ENCODE measurements at regions not wholly inside any gene's neighbourhood (a gene's known extent, or its start where the extent isn't known, plus 50 kb on each side); places are given as distances from the start of the nearest gene placed in this dataset.

GRCh38 chr13:84332346-84332745 lies 450.1 kb upstream of the SLITRK1 start:
- no peak for ATAC-seq (ENCODE audit: insufficient number of reproducible peaks, low FRiP score, low read depth)
- TF ChIP-seq CTCF (IDR thresholded peaks at IDR 0.05), result no peak
- no peaks in the 10 kb centered on the region for H3K27me3 ChIP-seq (replicated peaks; ENCODE audit: insufficient read depth)
- H3K27ac ChIP-seq, result no peak overlapping the region
- H3K4me1 ChIP-seq (ENCODE audit: control insufficient read depth in 1 of 2, low read depth in 2 of 2), result no peaks in the 10 kb centered on the region
- no peaks in the 10 kb centered on the region for H3K36me3 ChIP-seq
- H3K4me3 ChIP-seq, result no peak overlapping the region
- no peaks in the 10 kb centered on the region for H3K9me3 ChIP-seq
- no peak for DNase-seq (ENCODE audit: low spot score)

- Histone ChIP-seq H3K4me3 (no peak overlapping the region), H3K27me3 (replicated peaks; ENCODE audit: insufficient read depth) (no peaks in the 10 kb centered on the region)
Observed at GRCh38 chr13:84315527-84315926, 433.3 kb upstream of the SLITRK1 start.

GRCh38 chr13:84303035-84303434 lies 420.8 kb upstream of the SLITRK1 start:
- no peak for DNase-seq (ENCODE audit: low spot score)
- Histone ChIP-seq H3K9me3 (no peaks in the 10 kb centered on the region), H3K4me1 (ENCODE audit: control insufficient read depth in 1 of 2, low read depth in 2 of 2) (peaks cover 11 to 17% of the 10 kb centered on the region in 2 donors), H3K27ac (no peak overlapping the region), H3K4me3 (no peak overlapping the region), H3K36me3 (no peaks in the 10 kb centered on the region), H3K27me3 (replicated peaks; ENCODE audit: insufficient read depth) (no peaks in the 10 kb centered on the region)
- TF ChIP-seq CTCF (IDR thresholded peaks at IDR 0.05), result no peak
- no peak for ATAC-seq (ENCODE audit: insufficient number of reproducible peaks, low FRiP score, low read depth)

More at GRCh38 chr13:84315527-84315926, 433.3 kb upstream of the SLITRK1 start:
- Histone ChIP-seq H3K27ac (no peak overlapping the region), H3K9me3 (no peaks in the 10 kb centered on the region), H3K36me3 (no peaks in the 10 kb centered on the region), H3K4me1 (ENCODE audit: control insufficient read depth in 1 of 2, low read depth in 2 of 2) (no peaks in the 10 kb centered on the region)
- ATAC-seq (ENCODE audit: insufficient number of reproducible peaks, low FRiP score, low read depth), result no peak
- no peak for DNase-seq (ENCODE audit: low spot score)
- no peak for TF ChIP-seq CTCF (IDR thresholded peaks at IDR 0.05)

- Histone ChIP-seq H3K27me3 (replicated peaks; ENCODE audit: insufficient read depth) (no peaks in the 10 kb centered on the region), H3K27ac (no peak overlapping the region), H3K9me3 (no peaks in the 10 kb centered on the region), H3K36me3 (no peaks in the 10 kb centered on the region), H3K4me1 (ENCODE audit: control insufficient read depth in 1 of 2, low read depth in 2 of 2) (no peaks in the 10 kb centered on the region), H3K4me3 (no peak overlapping the region)
- DNase-seq (ENCODE audit: low spot score), result no peak
- ATAC-seq (ENCODE audit: insufficient number of reproducible peaks, low FRiP score, low read depth), result no peak
- TF ChIP-seq CTCF (IDR thresholded peaks at IDR 0.05), result no peak
Observed at GRCh38 chr13:84297251-84297650, 415.0 kb upstream of the SLITRK1 start.

GRCh38 chr13:84296401-84296800 lies 414.1 kb upstream of the SLITRK1 start:
- Histone ChIP-seq H3K27ac (no peak overlapping the region), H3K4me3 (no peak overlapping the region), H3K4me1 (ENCODE audit: control insufficient read depth in 1 of 2, low read depth in 2 of 2) (no peaks in the 10 kb centered on the region), H3K27me3 (replicated peaks; ENCODE audit: insufficient read depth) (no peaks in the 10 kb centered on the region), H3K9me3 (no peaks in the 10 kb centered on the region), H3K36me3 (no peaks in the 10 kb centered on the region)
- DNase-seq (ENCODE audit: low spot score) (no peak), ATAC-seq (ENCODE audit: insufficient number of reproducible peaks, low FRiP score, low read depth) (no peak)
- TF ChIP-seq CTCF (IDR thresholded peaks at IDR 0.05), result no peak
